ENCODE measurements at regions not wholly inside any gene's neighbourhood (a gene's known extent, or its start where the extent isn't known, plus 50 kb on each side); places are given as distances from the start of the nearest gene placed in this dataset.

DNA sequence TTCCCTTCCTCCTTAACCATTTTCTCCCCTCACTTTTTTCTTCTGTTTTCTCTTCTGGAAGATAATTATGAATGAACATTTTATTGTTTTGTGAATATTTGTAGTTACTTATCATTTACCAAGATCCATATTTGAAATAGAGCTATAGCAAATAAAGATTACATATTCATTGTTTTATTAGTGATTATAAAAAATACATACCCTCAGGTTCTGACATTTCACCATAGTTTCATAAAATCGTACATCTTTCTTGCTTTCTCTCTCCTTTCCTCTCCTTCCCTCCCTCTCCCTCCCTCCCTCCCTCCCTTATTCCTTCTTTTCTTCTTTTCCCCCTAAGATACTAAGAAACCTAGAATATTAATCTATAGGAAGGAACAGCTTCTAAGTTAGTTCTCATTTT, 410.9 kb upstream of the GOLIM4 start:
- H3K4me1 Mint-ChIP-seq (ENCODE audit: low read depth): peaks cover 3% of the 10 kb centered on the region
- DNase-seq (ENCODE audit: low spot score, unreplicated experiment): no peak
- no peaks in the 10 kb centered on the region for H3K27me3 Mint-ChIP-seq
- TF ChIP-seq, protein P1, sequence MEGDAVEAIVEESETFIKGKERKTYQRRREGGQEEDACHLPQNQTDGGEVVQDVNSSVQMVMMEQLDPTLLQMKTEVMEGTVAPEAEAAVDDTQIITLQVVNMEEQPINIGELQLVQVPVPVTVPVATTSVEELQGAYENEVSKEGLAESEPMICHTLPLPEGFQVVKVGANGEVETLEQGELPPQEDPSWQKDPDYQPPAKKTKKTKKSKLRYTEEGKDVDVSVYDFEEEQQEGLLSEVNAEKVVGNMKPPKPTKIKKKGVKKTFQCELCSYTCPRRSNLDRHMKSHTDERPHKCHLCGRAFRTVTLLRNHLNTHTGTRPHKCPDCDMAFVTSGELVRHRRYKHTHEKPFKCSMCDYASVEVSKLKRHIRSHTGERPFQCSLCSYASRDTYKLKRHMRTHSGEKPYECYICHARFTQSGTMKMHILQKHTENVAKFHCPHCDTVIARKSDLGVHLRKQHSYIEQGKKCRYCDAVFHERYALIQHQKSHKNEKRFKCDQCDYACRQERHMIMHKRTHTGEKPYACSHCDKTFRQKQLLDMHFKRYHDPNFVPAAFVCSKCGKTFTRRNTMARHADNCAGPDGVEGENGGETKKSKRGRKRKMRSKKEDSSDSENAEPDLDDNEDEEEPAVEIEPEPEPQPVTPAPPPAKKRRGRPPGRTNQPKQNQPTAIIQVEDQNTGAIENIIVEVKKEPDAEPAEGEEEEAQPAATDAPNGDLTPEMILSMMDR (IDR thresholded peaks at IDR 0.05; ENCODE audit: unreplicated experiment): no peak
- H3K9me3 Mint-ChIP-seq (ENCODE audit: low read depth): no peaks in the 10 kb centered on the region
- H3K4me3 Mint-ChIP-seq (ENCODE audit: low read depth): no peak overlapping the region
- H3K27ac Mint-ChIP-seq: no peak overlapping the region
- H3K36me3 Mint-ChIP-seq (ENCODE audit: insufficient read depth): no peaks in the 10 kb centered on the region

DNA sequence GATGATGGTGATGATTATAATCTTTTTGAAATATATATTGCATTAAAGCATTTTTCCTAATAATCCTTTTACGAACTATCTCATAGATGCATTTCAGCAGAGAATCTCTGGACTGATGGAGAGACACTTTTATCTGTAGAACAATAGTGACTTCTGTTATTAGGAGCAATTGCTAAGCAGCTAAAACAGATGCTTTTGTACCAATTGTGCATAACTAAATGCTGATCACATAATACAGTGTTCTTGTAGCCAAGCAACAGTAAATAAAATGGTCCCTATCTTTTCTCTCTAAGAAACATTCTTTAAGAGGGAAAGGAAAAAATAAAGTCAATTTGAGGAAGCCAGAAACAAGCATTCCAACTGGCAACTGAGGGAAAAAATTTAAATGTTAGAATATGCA, 405.8 kb upstream of the GOLIM4 start:
- no peak overlapping the region for H3K4me3 Mint-ChIP-seq (ENCODE audit: low read depth)
- H3K27ac Mint-ChIP-seq: no peak overlapping the region
- H3K9me3 Mint-ChIP-seq (ENCODE audit: low read depth): no peaks in the 10 kb centered on the region
- no peaks in the 10 kb centered on the region for H3K36me3 Mint-ChIP-seq (ENCODE audit: insufficient read depth)
- TF ChIP-seq, protein P1 (IDR thresholded peaks at IDR 0.05; ENCODE audit: unreplicated experiment): no peak
- no peak for DNase-seq (ENCODE audit: low spot score, unreplicated experiment)
- no peaks in the 10 kb centered on the region for H3K4me1 Mint-ChIP-seq (ENCODE audit: low read depth)
- no peaks in the 10 kb centered on the region for H3K27me3 Mint-ChIP-seq

DNA sequence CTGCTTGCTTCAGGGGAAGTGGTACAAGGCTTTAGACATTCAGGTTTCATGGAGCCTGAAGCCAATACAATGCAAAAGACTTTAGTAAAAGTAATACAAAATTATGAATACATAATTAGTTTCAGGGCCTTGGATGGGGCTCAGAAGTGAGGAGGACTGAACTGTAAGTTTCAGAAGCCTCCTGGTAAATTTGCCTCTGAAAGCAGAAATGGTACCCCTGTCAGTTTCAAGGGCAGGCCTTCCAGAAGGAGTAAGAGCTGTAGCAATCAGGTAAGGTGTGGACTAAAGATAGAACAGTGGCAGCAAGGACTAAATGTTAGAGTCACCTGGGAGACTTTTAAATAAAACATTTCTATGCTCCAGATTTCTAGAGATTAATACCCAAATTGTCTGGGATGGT, 402.5 kb upstream of the GOLIM4 start:
- H3K4me1 Mint-ChIP-seq (ENCODE audit: low read depth): no peaks in the 10 kb centered on the region
- TF ChIP-seq, protein P1 (IDR thresholded peaks at IDR 0.05; ENCODE audit: unreplicated experiment): no peak
- no peak for DNase-seq (ENCODE audit: low spot score, unreplicated experiment)
- H3K27me3 Mint-ChIP-seq: no peaks in the 10 kb centered on the region
- H3K36me3 Mint-ChIP-seq (ENCODE audit: insufficient read depth): no peaks in the 10 kb centered on the region
- no peaks in the 10 kb centered on the region for H3K9me3 Mint-ChIP-seq (ENCODE audit: low read depth)
- H3K4me3 Mint-ChIP-seq (ENCODE audit: low read depth): no peak overlapping the region
- no peak overlapping the region for H3K27ac Mint-ChIP-seq

DNA sequence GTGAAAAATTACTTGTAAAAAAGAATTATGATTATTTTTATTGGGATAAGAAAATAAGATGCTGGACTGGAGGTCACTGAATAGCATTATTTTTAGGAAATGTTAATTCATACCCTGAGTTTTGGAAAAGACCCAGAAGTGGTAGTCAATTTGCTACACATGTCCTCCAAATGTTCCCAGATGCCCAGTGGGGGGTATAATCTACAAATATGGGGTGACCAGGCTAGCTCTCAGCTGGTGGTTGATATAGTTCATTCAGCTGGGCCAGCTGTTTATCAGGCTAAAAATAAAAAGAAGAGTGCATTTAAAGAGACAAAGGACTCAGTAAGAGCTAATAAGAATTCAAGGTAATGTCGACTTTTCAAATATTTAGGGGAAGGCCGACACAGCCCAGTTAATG, 402.0 kb upstream of the GOLIM4 start:
- H3K27ac Mint-ChIP-seq: no peak overlapping the region
- H3K4me3 Mint-ChIP-seq (ENCODE audit: low read depth): no peak overlapping the region
- no peaks in the 10 kb centered on the region for H3K9me3 Mint-ChIP-seq (ENCODE audit: low read depth)
- DNase-seq (ENCODE audit: low spot score, unreplicated experiment): no peak
- no peaks in the 10 kb centered on the region for H3K27me3 Mint-ChIP-seq
- H3K4me1 Mint-ChIP-seq (ENCODE audit: low read depth): no peaks in the 10 kb centered on the region
- no peaks in the 10 kb centered on the region for H3K36me3 Mint-ChIP-seq (ENCODE audit: insufficient read depth)
- TF ChIP-seq, protein P1 (IDR thresholded peaks at IDR 0.05; ENCODE audit: unreplicated experiment): no peak

DNA sequence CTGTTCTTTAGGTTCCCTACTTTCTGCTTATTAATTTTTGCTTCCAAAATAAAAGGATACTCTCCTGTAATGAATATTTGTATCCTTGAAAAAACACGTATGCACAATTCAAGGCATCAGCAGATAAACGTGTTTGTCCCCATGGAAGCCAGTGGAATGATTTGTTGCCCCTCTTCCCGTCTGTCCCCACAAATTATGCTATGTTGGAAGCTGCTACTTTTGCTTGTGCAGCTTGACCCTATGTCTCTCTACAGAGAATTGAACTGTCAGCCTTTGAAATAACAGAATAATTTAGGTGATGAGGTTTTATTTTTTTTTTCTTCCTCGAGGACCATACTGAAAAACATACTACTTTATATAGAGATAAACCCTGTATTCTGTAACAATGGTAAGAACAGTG, 401.5 kb upstream of the GOLIM4 start:
- Mint-ChIP-seq H3K36me3 (ENCODE audit: insufficient read depth) (no peaks in the 10 kb centered on the region), H3K27ac (no peak overlapping the region), H3K4me1 (ENCODE audit: low read depth) (no peaks in the 10 kb centered on the region), H3K27me3 (no peaks in the 10 kb centered on the region), H3K4me3 (ENCODE audit: low read depth) (no peak overlapping the region), H3K9me3 (ENCODE audit: low read depth) (no peaks in the 10 kb centered on the region)
- no peak for DNase-seq (ENCODE audit: low spot score, unreplicated experiment)
- TF ChIP-seq, protein P1 (IDR thresholded peaks at IDR 0.05; ENCODE audit: unreplicated experiment): no peak

Measured in progenitor cell of endocrine pancreas (in vitro differentiated cells).